Stomach (tissue), 8 donors: ENCODE measurements at regions not wholly inside any gene's neighbourhood (a gene's known extent, or its start where the extent isn't known, plus 50 kb on each side); places are given as distances from the start of the nearest gene placed in this dataset.
A peak's percentile ranks its signal among the peaks of the same experiment; 100 is the strongest.

Experiments
- DNase-seq, 2 donors: peaks; one replicate each; pipeline versions ENCODE4 v3.0.0 to v3.0.0-alpha.2; 2013 to 2019
- H3K27ac ChIP-seq, 5 donors: fragments of 200-600 bp in 4 of 5; sonication (generic) in 4 of 5; one replicate each; pipeline ENCODE4 v1.5.1; 2013 to 2019; ENCODE audit warnings: mild to moderate bottlenecking in 1 of 5, moderate library complexity in 1 of 5
- H3K27me3 ChIP-seq, 3 donors: fragments of 200-600 bp; sonication (generic); one replicate each; pipeline ENCODE4 v1.5.1; 2017 to 2019; ENCODE audit warnings: mixed run types in 1 of 3
- H3K36me3 ChIP-seq, 4 donors: fragments of 200-600 bp; sonication (generic); 1 replicate in 3 of 4; 2 replicates in 1 of 4; pipeline ENCODE4 v1.5.1; 2016 to 2019
- H3K4me1 ChIP-seq, 4 donors: fragments of 200-600 bp; sonication (generic); one replicate each; pipeline ENCODE4 v1.5.1; 2016 to 2019
- H3K4me3 ChIP-seq, 4 donors: fragments of 200-600 bp; sonication (generic) in 3 of 4; one replicate each; pipeline ENCODE4 v1.5.1; 2016 to 2019; ENCODE audit warnings: mild to moderate bottlenecking in 1 of 4
- H3K9me3 ChIP-seq, 4 donors: fragments of 200-600 bp; sonication (generic); one replicate each; pipeline ENCODE4 v1.5.1; 2016 to 2019
- CTCF ChIP-seq, 7 experiments: fragments of 450-650 bp in 4 of 7; fragments of 200-600 bp in 3 of 7; sonication (generic) in 3 of 7; IDR thresholded peaks; one replicate each; pipeline ENCODE4 v1.5.1; 2016 to 2019; ENCODE audit warnings: antibody characterized with exemption in 7 of 7, control low read depth in 2 of 7, mild to moderate bottlenecking in 1 of 7
- EP300 ChIP-seq: sonication (generic); formaldehyde crosslinking; IDR thresholded peaks from one replicate; pipeline ENCODE4 v1.6.1; 2017; ENCODE audit warnings: antibody characterized with exemption
- POLR2A ChIP-seq, 4 donors: fragments of 450-650 bp; IDR thresholded peaks; one replicate each; pipeline ENCODE4 v1.6.1; 2016; ENCODE audit warnings: antibody characterized with exemption in 4 of 4, control low read depth in 2 of 4, mild to moderate bottlenecking in 1 of 4, moderate library complexity in 1 of 4
- POLR2AphosphoS5 ChIP-seq, 3 donors: sonication (generic); formaldehyde crosslinking; IDR thresholded peaks; one replicate each; pipeline ENCODE4 v1.6.1; 2016; ENCODE audit warnings: antibody characterized with exemption in 3 of 3
- WGBS, 5 donors: extraction: QIAGEN DNeasy Blood & Tissue Kit in 3 of 5; methylation state at CpG; one replicate each; pipeline versions ENCODE4 v1.1.5 to v1.1.7; 2013 to 2018; 5-methylcytosine and 5-hydroxymethylcytosine counted together
- intact Hi-C: fragments of 100-400 bp; cut with DNase I; formaldehyde crosslinking; loops from one replicate; pipeline ENCODE4 v1.15.1; 2023; ENCODE audit warnings: low total_unique reads
- donor health status: healthy with polysubstance abuse.
- donor health status: Bipolar disorder and iron deficiency.
- donor health status: healthy.

DNA sequence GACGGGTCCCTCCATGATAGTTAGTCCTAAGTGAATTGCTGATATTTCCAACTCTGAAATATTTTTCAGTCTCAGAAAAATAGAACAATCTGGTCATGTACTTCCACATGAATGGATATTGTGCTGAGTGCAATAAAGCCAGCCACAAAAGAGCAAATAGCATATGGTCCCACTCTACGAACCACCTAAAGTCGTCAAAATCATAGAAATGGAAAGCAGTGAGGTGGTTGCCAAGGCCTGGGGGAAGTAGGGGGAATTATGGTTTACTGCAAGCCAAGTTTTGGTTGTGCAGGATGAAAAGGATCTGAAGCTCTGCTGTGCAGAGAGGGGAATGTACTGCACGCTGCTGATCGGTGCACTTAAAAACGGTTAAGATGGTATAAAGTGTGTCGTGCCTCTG, 313.8 kb upstream of the ADARB2 start:
- Histone ChIP-seq H3K9me3 (no peaks in the 10 kb centered on the region), H3K27me3 (no peaks in the 10 kb centered on the region), H3K4me1 (no peaks in the 10 kb centered on the region), H3K4me3 (no peak overlapping the region), H3K27ac (no peak overlapping the region), H3K36me3 (no peaks in the 10 kb centered on the region)
- intact Hi-C loops, result no loop called here
- 84 to 89% (median 86%) methylated on average over 7 of the region's 7 CpGs for WGBS, 5 donors
- DNase-seq, result peak in 1 of 2 donors; percentile 23
- TF ChIP-seq EP300 (no peak), CTCF (IDR thresholded peaks at IDR 0.05) (no peak), POLR2A (IDR thresholded peaks at IDR 0.05) (no peak), POLR2AphosphoS5 (IDR thresholded peaks at IDR 0.05) (no peak)

- no peak for DNase-seq
- intact Hi-C loops, result no loop called here
- no peak overlapping the region for H3K27ac ChIP-seq
- no peaks in the 10 kb centered on the region for H3K9me3 ChIP-seq
- no peaks in the 10 kb centered on the region for H3K27me3 ChIP-seq
- TF ChIP-seq POLR2A (IDR thresholded peaks at IDR 0.05), result no peak
- TF ChIP-seq CTCF (IDR thresholded peaks at IDR 0.05), result no peak
- no peak for TF ChIP-seq POLR2AphosphoS5 (IDR thresholded peaks at IDR 0.05)
- no peak for TF ChIP-seq EP300
- H3K36me3 ChIP-seq, result no peaks in the 10 kb centered on the region
- no peaks in the 10 kb centered on the region for H3K4me1 ChIP-seq
- no peak overlapping the region for H3K4me3 ChIP-seq
Observed at GRCh38 chr10:2049560-2049959, 312.2 kb upstream of the ADARB2 start.

DNA sequence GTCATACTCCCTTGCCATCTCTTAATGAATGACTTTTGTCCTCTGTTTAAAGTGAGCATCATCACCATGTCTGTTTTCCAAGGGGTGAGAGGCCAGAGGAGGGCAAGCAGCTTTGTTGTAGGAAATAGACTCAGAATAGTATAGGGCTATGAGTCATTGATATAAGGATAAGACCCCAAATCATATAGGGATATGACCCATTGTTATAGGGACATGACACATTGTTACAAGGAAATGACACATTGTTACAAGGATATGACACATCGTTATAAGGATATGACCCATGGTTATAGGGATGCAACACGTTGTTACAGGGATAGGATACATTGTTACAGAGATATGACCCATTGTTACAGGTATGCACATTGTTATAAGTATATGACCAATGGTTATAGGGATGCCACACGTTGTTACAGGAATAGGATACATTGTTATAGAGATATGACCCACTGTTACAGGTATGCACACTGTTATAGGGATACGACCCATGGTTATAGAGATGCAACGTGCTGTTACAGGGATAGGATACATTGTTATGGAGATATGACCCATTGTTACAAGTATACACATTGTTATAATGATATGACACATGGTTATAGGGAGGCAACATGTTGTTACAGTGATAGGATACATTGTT, 311.1 kb upstream of the ADARB2 start:
- 50 to 69% (median 60%) methylated on average over 5 of the region's 5 CpGs for WGBS, 5 donors
- Histone ChIP-seq H3K4me3 (no peak overlapping the region), H3K36me3 (no peaks in the 10 kb centered on the region), H3K4me1 (no peaks in the 10 kb centered on the region), H3K9me3 (no peaks in the 10 kb centered on the region), H3K27ac (no peak overlapping the region), H3K27me3 (no peaks in the 10 kb centered on the region)
- intact Hi-C loops, result no loop called here
- TF ChIP-seq POLR2AphosphoS5 (IDR thresholded peaks at IDR 0.05), result no peak
- no peak for TF ChIP-seq CTCF (IDR thresholded peaks at IDR 0.05)
- no peak for TF ChIP-seq EP300
- TF ChIP-seq POLR2A (IDR thresholded peaks at IDR 0.05), result no peak
- no peak for DNase-seq

DNA sequence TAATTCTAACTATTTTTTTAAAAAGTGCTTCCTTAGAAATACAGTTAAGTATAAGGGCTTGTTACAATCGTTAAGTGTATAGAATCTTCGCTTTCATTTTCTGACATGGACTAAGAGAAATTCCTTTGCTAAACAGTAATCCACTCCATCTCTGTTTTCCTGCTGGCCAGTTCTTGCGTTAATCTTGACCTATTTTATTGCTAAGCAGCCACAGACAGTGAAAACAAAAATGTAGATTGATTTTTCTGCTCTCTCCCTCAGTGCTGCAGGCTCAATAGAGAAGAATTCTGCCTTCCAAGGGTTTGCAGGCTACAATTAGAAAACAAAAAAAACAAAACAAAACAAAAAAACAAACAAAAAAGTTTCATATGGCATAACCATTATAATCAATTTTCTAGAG, 310.4 kb upstream of the ADARB2 start:
- Histone ChIP-seq H3K27ac (no peak overlapping the region), H3K36me3 (no peaks in the 10 kb centered on the region), H3K4me1 (no peaks in the 10 kb centered on the region), H3K9me3 (no peaks in the 10 kb centered on the region), H3K27me3 (no peaks in the 10 kb centered on the region), H3K4me3 (no peak overlapping the region)
- intact Hi-C loops, result no loop called here
- WGBS, 5 donors, result 49 to 73% (median 69%) methylated on average over 3 of the region's 3 CpGs
- TF ChIP-seq POLR2A (IDR thresholded peaks at IDR 0.05), result no peak
- DNase-seq, result no peak

DNA sequence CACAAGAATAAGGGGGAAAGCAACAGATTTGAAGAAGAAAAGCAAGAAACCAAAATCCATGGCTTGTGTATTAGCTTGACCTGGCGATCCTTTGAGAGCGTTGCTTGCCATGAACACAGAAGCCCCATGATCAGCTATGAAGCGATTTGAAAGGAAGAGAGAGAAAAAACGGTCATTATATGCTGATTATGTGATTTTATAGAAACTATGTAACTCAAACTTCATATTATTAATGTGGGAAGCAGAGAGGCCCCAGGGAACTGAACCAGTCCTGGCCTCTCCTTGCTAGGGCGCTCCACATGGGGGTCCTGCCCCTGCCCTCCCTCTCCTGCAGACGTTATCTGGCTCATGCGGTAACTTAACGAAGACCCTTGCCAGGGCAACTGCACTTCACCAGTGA, 306.1 kb upstream of the ADARB2 start:
- H3K27ac ChIP-seq, result no peak overlapping the region
- 86 to 93% (median 89%) methylated on average over 8 of the region's 8 CpGs for WGBS, 5 donors
- no peaks in the 10 kb centered on the region for H3K36me3 ChIP-seq
- TF ChIP-seq EP300 (no peak), POLR2A (IDR thresholded peaks at IDR 0.05) (no peak), CTCF (IDR thresholded peaks at IDR 0.05) (no peak), POLR2AphosphoS5 (IDR thresholded peaks at IDR 0.05) (no peak)
- H3K27me3 ChIP-seq, result no peaks in the 10 kb centered on the region
- no peaks in the 10 kb centered on the region for H3K4me1 ChIP-seq
- no peak overlapping the region for H3K4me3 ChIP-seq
- DNase-seq, result no peak
- intact Hi-C loops, result no loop called here
- H3K9me3 ChIP-seq, result no peaks in the 10 kb centered on the region
